HEK293T (cell line): ENCODE measurements at regions not wholly inside any gene's neighbourhood (a gene's known extent, or its start where the extent isn't known, plus 50 kb on each side); places are given as distances from the start of the nearest gene placed in this dataset.

ENCODE experiments used
- CTCF ChIA-PET: fragments of 350-600 bp; formaldehyde crosslinking; extraction: SDS; loops from one replicate; lab custom pipeline; 2021; ENCODE audit warnings: antibody characterized with exemption, inconsistent platforms; lab: Yijun Ruan, JAX
- POLR2A ChIA-PET: fragments of 350-600 bp; formaldehyde crosslinking; extraction: SDS; loops from one replicate; lab custom pipeline; 2020; ENCODE audit warnings: antibody characterized with exemption, inconsistent platforms; lab: Yijun Ruan, JAX
- DNase-seq: peaks from one replicate; pipeline ENCODE4 v3.0.0; 2012; ENCODE audit warnings: mixed read lengths; ENCODE audit errors: extremely low spot score
- ARNT ChIP-seq: fragments of 450-650 bp; IDR thresholded peaks from 2 replicates; pipeline ENCODE4 v1.6.1; 2017; ENCODE audit warnings: mild to moderate bottlenecking
- BHLHE40 ChIP-seq: fragments of 450-650 bp; IDR thresholded peaks from 2 replicates; pipeline ENCODE4 v1.6.1; 2016; ENCODE audit warnings: mild to moderate bottlenecking, moderate library complexity, borderline replicate concordance
- CTBP1 ChIP-seq: fragments of 450-650 bp; IDR thresholded peaks from 2 replicates; pipeline ENCODE4 v1.6.1; 2016; ENCODE audit warnings: borderline replicate concordance
- ELF4 ChIP-seq: fragments of 450-650 bp; IDR thresholded peaks from 2 replicates; pipeline ENCODE4 v1.6.1; 2017; ENCODE audit warnings: antibody characterized with exemption
- FOXA1 ChIP-seq: fragments of 450-650 bp; IDR thresholded peaks from 2 replicates; pipeline ENCODE4 v1.6.1; 2016; ENCODE audit warnings: mild to moderate bottlenecking
- FOXK2 ChIP-seq: fragments of 450-650 bp; IDR thresholded peaks from 2 replicates; pipeline ENCODE4 v1.6.1; 2016; ENCODE audit warnings: mild to moderate bottlenecking
- FOXM1 ChIP-seq: fragments of 450-650 bp; IDR thresholded peaks from 2 replicates; pipeline ENCODE4 v1.6.1; 2017; ENCODE audit warnings: mild to moderate bottlenecking, borderline replicate concordance
- HDGF ChIP-seq: fragments of 450-650 bp; IDR thresholded peaks from 2 replicates; pipeline ENCODE4 v1.6.1; 2017; ENCODE audit warnings: antibody characterized with exemption, borderline replicate concordance
- L3MBTL2 ChIP-seq: fragments of 450-650 bp; conservative IDR thresholded peaks from 2 replicates; pipeline ENCODE4 v1.6.1; 2016; ENCODE audit warnings: mild to moderate bottlenecking
- LEF1 ChIP-seq: fragments of 450-650 bp; IDR thresholded peaks from 2 replicates; pipeline ENCODE4 v1.6.1; 2017; ENCODE audit warnings: mild to moderate bottlenecking, borderline replicate concordance
- NFRKB ChIP-seq: fragments of 450-650 bp; IDR thresholded peaks from 2 replicates; pipeline ENCODE4 v1.6.1; 2016; ENCODE audit warnings: mild to moderate bottlenecking, moderate library complexity
- PKNOX1 ChIP-seq: fragments of 450-650 bp; IDR thresholded peaks from 2 replicates; pipeline ENCODE4 v1.6.1; 2016
- SP1 ChIP-seq: fragments of 450-650 bp; IDR thresholded peaks from 2 replicates; pipeline ENCODE4 v1.6.1; 2017
- SUZ12 ChIP-seq: fragments of 450-650 bp; IDR thresholded peaks from 2 replicates; pipeline ENCODE4 v1.6.1; 2016; ENCODE audit warnings: mild to moderate bottlenecking
- TARDBP ChIP-seq: fragments of 450-650 bp; IDR thresholded peaks from 2 replicates; pipeline ENCODE4 v1.6.1; 2016
- ZNF384 ChIP-seq: fragments of 450-650 bp; IDR thresholded peaks from 2 replicates; pipeline ENCODE4 v1.6.1; 2016

GRCh38 chr1:194959795-194960194 is 1648.4 kb downstream of the KCNT2 start:
- ChIA-PET POLR2A (no interaction called here), CTCF (no interaction called here)
- DNase-seq: no peak
- no peak for TF ChIP-seq LEF1
- TF ChIP-seq FOXM1: no peak
- no peak for TF ChIP-seq TARDBP
- no peak for TF ChIP-seq FOXA1
- TF ChIP-seq ARNT: no peak
- TF ChIP-seq ZNF384: no peak
- TF ChIP-seq L3MBTL2: no peak
- TF ChIP-seq NFRKB: no peak
- no peak for TF ChIP-seq FOXK2
- TF ChIP-seq CTBP1: no peak
- no peak for TF ChIP-seq SUZ12
- no peak for TF ChIP-seq SP1
- TF ChIP-seq BHLHE40: no peak

- TF ChIP-seq BHLHE40: no peak
- no peak for TF ChIP-seq TARDBP
- TF ChIP-seq PKNOX1: no peak
- no peak for TF ChIP-seq HDGF
- no peak for TF ChIP-seq ZNF384
- TF ChIP-seq FOXM1: no peak
- TF ChIP-seq L3MBTL2: no peak
- TF ChIP-seq CTBP1: no peak
- TF ChIP-seq ELF4: no peak
- TF ChIP-seq SP1: no peak
- TF ChIP-seq FOXA1: no peak
- TF ChIP-seq LEF1: no peak
- TF ChIP-seq FOXK2: no peak
- no peak for TF ChIP-seq ARNT
- no peak for TF ChIP-seq SUZ12
- no peak for TF ChIP-seq NFRKB
- POLR2A ChIA-PET: no interaction called here
- no peak for DNase-seq
- CTCF ChIA-PET: no interaction called here
Observed at GRCh38 chr1:194952171-194952570, 1656.1 kb downstream of the KCNT2 start.

GRCh38 chr1:194950584-194950983 is 1657.7 kb downstream of the KCNT2 start:
- no peak for TF ChIP-seq BHLHE40
- TF ChIP-seq CTBP1: no peak
- TF ChIP-seq FOXK2: no peak
- no peak for TF ChIP-seq HDGF
- TF ChIP-seq LEF1: no peak
- POLR2A ChIA-PET: no interaction called here
- no peak for DNase-seq
- CTCF ChIA-PET: no interaction called here

- ChIA-PET POLR2A (no interaction called here), CTCF (no interaction called here)
- DNase-seq: no peak
- TF ChIP-seq BHLHE40 (no peak), ELF4 (no peak), L3MBTL2 (no peak), ARNT (no peak), FOXA1 (no peak), PKNOX1 (no peak), NFRKB (no peak), TARDBP (no peak), SP1 (no peak), CTBP1 (no peak), ZNF384 (no peak), LEF1 (no peak), FOXM1 (no peak), SUZ12 (no peak)
Observed at GRCh38 chr1:194940336-194941030, 1667.8 kb downstream of the KCNT2 start.

GRCh38 chr1:194935864-194936263 is 1672.4 kb downstream of the KCNT2 start:
- DNase-seq: no peak
- TF ChIP-seq ELF4: no peak
- no peak for TF ChIP-seq FOXA1
- TF ChIP-seq CTBP1: no peak
- no peak for TF ChIP-seq TARDBP
- TF ChIP-seq FOXM1: no peak
- TF ChIP-seq FOXK2: no peak
- no peak for TF ChIP-seq BHLHE40
- TF ChIP-seq PKNOX1: no peak
- TF ChIP-seq ARNT: no peak
- no peak for TF ChIP-seq HDGF
- TF ChIP-seq LEF1: no peak
- TF ChIP-seq SP1: no peak
- no peak for TF ChIP-seq NFRKB
- no peak for TF ChIP-seq SUZ12
- CTCF ChIA-PET: interaction anchor here (0.6 to 0.7 kb wide), 2 partner anchors 19 to 158 kb away, joined by 3 to 4 read pairs; no protein-coding TSS in a partner anchor
- POLR2A ChIA-PET: no interaction called here

- DNase-seq: no peak
- ChIA-PET POLR2A (no interaction called here), CTCF (no interaction called here)
- TF ChIP-seq SUZ12 (no peak), FOXA1 (no peak), ELF4 (no peak), CTBP1 (no peak), LEF1 (no peak), NFRKB (no peak)
Observed at GRCh38 chr1:194931166-194931565, 1677.1 kb downstream of the KCNT2 start.
